ENCODE measurements at regions not wholly inside any gene's neighbourhood (a gene's known extent, or its start where the extent isn't known, plus 50 kb on each side); places are given as distances from the start of the nearest gene placed in this dataset.
"Not testable (repeated sequence)": the region's sequence is repeated elsewhere in the genome, so short reads cannot be mapped to it uniquely, and the experiment has no call there.

DNA sequence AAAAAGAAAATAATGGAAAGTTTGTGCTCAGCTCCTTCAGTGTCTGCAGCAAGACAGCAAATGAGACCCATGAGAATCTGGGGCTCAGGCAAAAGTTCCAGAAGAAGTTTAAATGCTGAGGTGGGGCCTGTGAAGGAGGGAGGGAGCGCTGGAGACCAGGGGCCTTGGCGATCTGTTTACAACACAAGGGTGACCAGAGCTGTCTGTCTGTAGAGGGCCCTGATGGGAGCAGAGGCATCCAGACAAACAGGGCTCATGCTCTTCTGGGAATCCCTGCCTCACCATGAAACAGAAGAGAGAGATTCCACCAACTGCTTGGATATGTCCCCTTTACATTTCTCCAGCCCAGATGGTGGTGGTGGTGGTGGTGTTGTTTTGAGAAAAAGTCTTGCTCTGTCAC lies 60.1 kb upstream of the GPCPD1 start:
- no peak for DNase-seq
- H3K9me3 Mint-ChIP-seq, result no peaks in the 10 kb centered on the region
- peaks cover 12 to 26% of the 10 kb centered on the region in 2 donors for H3K27me3 Mint-ChIP-seq
- no peaks in the 10 kb centered on the region for H3K4me1 Mint-ChIP-seq (ENCODE audit: low read depth in 2 of 2)
- no peak for ATAC-seq (replicated peaks)
- no peak overlapping the region for H3K4me3 Mint-ChIP-seq
- H3K36me3 Mint-ChIP-seq (ENCODE audit: insufficient read depth), result no peaks in the 10 kb centered on the region
- H3K27ac Mint-ChIP-seq, result no peak overlapping the region

DNA sequence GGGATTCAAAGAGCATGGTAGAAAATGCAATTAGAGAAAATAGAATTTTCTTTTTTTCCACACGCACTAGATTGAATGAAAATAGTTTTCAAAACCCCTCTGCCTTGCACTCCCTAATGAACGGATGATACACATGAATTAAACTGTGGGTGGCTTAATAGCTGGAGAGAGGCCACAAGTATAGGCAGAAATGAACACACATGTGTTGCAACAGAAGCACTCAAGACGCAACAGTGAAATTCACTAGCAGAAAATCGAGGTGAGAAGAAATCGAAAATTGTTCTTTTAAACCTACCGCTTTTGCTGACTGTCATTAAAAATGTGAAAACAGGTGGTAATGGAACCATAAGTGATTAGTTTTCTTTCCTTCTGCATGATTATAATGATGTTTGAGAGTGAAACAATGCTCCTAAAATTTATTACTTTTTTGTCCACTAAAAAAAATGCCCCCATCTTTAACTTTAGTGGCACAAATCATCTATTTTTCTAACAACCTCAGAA lies 59.3 kb upstream of the GPCPD1 start:
- Mint-ChIP-seq H3K9me3 (no peaks in the 10 kb centered on the region), H3K27me3 (peaks cover 12 to 26% of the 10 kb centered on the region in 2 donors), H3K36me3 (ENCODE audit: insufficient read depth) (no peaks in the 10 kb centered on the region), H3K27ac (peak overlapping the region in 1 of 2 donors; percentile 27), H3K4me1 (ENCODE audit: low read depth in 2 of 2) (no peaks in the 10 kb centered on the region), H3K4me3 (no peak overlapping the region)
- ATAC-seq (replicated peaks) (no peak), DNase-seq (no peak)

DNA sequence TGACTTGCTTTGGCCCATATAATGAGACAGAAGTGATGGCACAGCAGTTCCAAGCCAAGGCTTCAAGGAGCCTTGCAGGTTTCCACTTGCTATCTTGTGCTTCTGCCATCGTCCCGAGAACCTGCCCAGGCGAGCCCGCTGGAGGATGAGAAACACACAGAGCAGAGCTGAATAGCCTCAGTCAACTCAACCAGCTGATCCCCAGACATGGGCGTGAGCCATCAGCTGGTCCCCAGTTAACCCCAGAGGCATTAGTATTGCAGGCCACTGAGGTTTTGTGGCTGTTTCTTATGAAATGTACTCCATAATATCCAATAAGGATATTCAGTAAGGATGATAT lies 57.7 kb upstream of the GPCPD1 start:
- DNase-seq (no peak), ATAC-seq (replicated peaks) (no peak)
- H3K9me3 Mint-ChIP-seq, result no peaks in the 10 kb centered on the region
- no peaks in the 10 kb centered on the region for H3K36me3 Mint-ChIP-seq (ENCODE audit: insufficient read depth)
- H3K4me1 Mint-ChIP-seq (ENCODE audit: low read depth in 2 of 2), result no peaks in the 10 kb centered on the region
- no peak overlapping the region for H3K27ac Mint-ChIP-seq
- H3K4me3 Mint-ChIP-seq, result no peak overlapping the region
- H3K27me3 Mint-ChIP-seq, result peaks cover 12 to 26% of the 10 kb centered on the region in 2 donors

DNA sequence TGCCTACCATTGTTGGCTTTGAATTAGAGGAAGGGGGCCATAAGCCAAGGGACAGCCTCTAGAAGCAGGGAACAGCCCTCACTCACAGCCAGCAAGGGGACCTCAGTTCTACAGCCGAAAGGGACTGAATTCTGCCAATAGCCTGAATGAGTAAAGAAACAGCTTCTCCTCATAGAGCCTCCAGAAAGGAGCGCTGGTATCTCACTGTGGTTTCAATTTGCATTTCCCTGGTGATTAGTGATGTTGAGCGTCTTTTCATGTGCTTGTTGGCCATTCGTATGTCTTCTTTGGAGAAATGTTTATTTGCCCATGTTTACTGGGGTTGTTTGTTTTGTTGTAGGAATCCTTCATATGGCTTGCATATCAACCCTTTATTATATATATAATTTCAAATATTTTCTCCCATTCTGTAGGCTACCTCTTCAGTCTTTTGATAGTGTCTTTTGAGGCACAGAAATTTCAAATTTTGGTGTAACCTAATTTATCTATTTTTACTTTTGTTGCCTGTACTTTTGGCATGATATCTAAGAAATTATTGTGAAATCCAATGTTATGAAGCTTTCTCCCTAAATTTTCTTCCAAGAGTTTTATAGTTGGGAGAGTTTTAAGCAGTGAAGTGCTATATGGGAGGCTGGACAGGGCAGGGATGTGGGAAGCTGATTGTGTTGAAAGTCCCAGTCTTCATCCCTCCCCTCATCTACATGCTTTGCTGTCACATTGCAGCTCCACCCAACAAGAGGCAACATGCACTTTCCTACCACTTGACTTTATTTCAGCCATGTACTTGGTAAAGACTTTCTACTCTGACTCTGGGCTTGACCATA lies 57.1 kb upstream of the GPCPD1 start:
- ATAC-seq (replicated peaks), result no peak
- H3K4me1 Mint-ChIP-seq (ENCODE audit: low read depth in 2 of 2), result no peaks in the 10 kb centered on the region

DNA sequence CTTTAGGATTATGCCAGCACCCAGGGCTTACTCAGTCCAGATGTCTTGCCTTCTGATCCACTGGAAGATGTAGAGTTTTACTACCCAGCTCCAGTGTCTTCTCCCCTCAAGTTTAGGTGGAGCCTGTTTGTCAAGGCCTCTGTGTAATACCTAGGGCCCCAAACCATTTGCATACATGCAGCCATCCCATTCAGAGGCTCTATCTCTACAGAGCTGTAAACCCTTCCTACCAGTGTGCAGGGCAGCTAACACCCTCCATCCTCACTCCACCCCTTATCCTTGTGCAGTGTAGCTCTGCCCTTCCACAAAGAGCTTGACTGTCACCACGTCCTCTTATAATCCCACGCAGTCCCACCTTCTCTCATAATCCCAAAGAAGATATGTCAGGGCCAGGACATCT lies 54.6 kb upstream of the GPCPD1 start:
- H3K36me3 Mint-ChIP-seq (ENCODE audit: insufficient read depth), result no peaks in the 10 kb centered on the region
- H3K9me3 Mint-ChIP-seq, result no peaks in the 10 kb centered on the region
- peaks cover 12 to 26% of the 10 kb centered on the region in 2 donors for H3K27me3 Mint-ChIP-seq
- DNase-seq (no peak), ATAC-seq (replicated peaks) (no peak)
- H3K4me3 Mint-ChIP-seq, result no peak overlapping the region
- no peaks in the 10 kb centered on the region for H3K4me1 Mint-ChIP-seq (ENCODE audit: low read depth in 2 of 2)
- H3K27ac Mint-ChIP-seq, result no peak overlapping the region

More for the DNA sequence above, 57.1 kb upstream of the GPCPD1 start:
- no peak for DNase-seq
- H3K27me3 Mint-ChIP-seq, result peaks cover 12 to 26% of the 10 kb centered on the region in 2 donors
- no peak overlapping the region for H3K27ac Mint-ChIP-seq
- H3K36me3 Mint-ChIP-seq (ENCODE audit: insufficient read depth), result no peaks in the 10 kb centered on the region
- no peak overlapping the region for H3K4me3 Mint-ChIP-seq
- H3K9me3 Mint-ChIP-seq, result no peaks in the 10 kb centered on the region

DNA sequence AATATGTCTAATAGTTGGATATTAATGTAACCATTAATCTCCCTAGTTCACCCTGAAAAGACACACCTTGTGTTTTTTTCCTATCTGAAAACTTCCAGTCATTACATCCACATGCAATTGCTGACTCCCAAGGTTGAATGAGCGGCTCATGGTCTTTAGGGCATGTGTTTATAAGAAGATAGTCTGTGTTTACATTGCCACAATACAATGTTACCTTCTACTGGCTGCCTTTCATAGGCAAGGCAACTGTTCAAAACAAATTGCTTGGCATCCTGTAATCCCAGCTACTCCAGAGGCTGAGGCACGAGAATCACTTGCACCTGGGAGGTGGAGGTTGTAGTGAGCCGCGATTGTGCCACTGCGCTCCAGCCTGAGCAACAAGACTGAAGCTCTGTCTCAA lies 52.6 kb upstream of the GPCPD1 start:
- Mint-ChIP-seq H3K4me1 (ENCODE audit: low read depth in 2 of 2) (no peaks in the 10 kb centered on the region), H3K27me3 (peaks cover 5 to 19% of the 10 kb centered on the region in 2 donors), H3K27ac (no peak overlapping the region), H3K4me3 (no peak overlapping the region), H3K36me3 (ENCODE audit: insufficient read depth) (no peaks in the 10 kb centered on the region), H3K9me3 (no peaks in the 10 kb centered on the region)
- ATAC-seq (replicated peaks), result no peak
- DNase-seq, result no peak

DNA sequence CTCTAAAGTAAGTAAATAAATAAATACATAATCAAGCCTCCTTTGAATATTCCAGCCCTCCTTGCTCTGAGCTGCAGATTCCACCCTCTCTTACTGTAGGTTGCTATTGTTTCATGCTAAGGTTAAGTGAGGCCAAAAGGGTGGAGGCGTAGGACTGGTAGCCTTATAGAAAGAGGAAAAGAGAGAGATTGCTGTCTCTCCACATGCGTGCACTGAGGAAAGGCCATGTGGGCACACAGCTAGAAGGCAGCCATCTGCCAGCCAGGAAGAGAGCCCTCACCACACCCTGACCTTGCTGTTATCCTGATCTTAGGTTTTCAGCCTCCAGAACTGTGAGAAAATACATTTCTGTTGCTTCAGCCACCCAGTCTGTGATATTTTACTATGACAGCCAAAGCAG lies 52.0 kb upstream of the GPCPD1 start:
- Mint-ChIP-seq H3K4me1 (ENCODE audit: low read depth in 2 of 2) (no peaks in the 10 kb centered on the region), H3K36me3 (ENCODE audit: insufficient read depth) (no peaks in the 10 kb centered on the region), H3K4me3 (no peak overlapping the region), H3K9me3 (no peaks in the 10 kb centered on the region), H3K27ac (no peak overlapping the region), H3K27me3 (peaks cover 4 to 14% of the 10 kb centered on the region in 2 donors)
- no peak for DNase-seq
- ATAC-seq (replicated peaks), result no peak

DNA sequence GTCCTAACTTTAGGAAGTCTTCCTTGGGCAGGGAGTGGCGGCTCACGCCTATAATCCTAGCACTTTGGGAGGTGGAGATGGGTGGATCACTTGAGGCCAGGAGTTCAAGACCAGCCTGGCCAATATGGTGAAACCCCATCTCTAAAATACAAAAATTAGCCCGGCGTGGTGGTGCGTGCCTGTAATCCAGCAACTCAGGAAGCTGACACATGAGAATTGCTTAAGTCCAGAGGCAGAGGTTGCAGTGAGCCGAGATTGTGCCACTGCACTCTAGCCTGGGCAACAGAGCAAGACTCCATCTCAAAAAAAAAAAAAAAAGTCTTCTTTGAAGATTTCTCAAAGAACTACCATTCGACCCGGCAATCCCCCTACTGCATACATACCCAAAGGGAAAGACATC lies 50.0 kb upstream of the GPCPD1 start:
- not testable (repeated sequence) for H3K4me1 Mint-ChIP-seq (ENCODE audit: low read depth in 2 of 2); H3K9me3 Mint-ChIP-seq
- peak overlapping the region in 1 of 2 donors; percentile 36 for H3K27ac Mint-ChIP-seq

More for the DNA sequence above, 50.0 kb upstream of the GPCPD1 start:
- ATAC-seq (replicated peaks); H3K4me3 Mint-ChIP-seq; H3K36me3 Mint-ChIP-seq (ENCODE audit: insufficient read depth); DNase-seq: not testable (repeated sequence)
- H3K27me3 Mint-ChIP-seq, result peaks cover 0 to 24% of the 10 kb centered on the region in 2 donors
